ENCODE measurements at regions not wholly inside any gene's neighbourhood (a gene's known extent, or its start where the extent isn't known, plus 50 kb on each side); places are given as distances from the start of the nearest gene placed in this dataset.

GRCh38 chr5:111953351-111954127 is 196.5 kb upstream of the NREP start:
- no peak for DNase-seq
- intact Hi-C loops (cut with DNase I), result no loop called here

DNA sequence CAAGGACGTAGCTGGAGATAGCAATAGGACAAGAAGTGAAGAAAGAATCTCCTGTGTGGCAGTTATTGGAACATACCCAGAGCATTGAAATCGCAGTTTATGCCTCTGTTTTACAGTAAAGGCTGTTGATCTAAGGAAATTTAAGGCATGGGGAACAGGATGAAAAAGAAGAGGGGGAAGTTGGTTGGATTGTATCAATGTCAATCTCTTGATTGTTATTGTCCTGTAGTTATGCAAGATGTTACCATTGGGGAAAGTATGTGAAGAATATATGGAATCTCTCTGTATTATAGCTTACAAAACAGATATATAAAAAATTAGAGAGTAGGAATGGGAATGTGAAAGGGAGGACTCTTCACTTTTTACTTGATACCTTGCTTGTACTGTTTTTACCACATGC is 195.6 kb upstream of the NREP start:
- no peak for DNase-seq
- intact Hi-C loops (cut with DNase I), result no loop called here

DNA sequence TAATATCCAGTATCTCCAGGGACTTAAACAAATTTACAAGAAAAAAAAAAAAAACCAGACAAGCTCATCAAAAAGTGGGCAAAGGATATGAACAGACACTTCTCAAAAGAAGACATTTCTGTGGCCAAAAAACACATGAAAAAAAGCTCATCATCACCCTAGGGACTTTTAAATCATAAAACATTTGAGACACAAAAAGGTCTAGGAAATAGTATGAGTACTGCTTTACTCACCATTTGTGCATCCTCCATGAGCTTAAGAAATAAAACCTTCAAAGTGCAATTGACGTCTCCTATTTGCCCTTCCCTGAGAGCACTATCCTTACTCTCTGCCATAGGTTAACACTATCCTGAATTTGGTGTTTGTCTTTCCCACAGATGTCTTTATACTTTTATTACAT is 193.7 kb upstream of the NREP start:
- no peak for DNase-seq
- intact Hi-C loops (cut with DNase I), result no loop called here

GRCh38 chr5:111948092-111948841 is 191.3 kb upstream of the NREP start:
- intact Hi-C loops (cut with DNase I), result no loop called here
- no peak for DNase-seq

- intact Hi-C loops (cut with DNase I), result no loop called here
- no peak for DNase-seq
These were observed 189.6 kb upstream of the NREP start for GRCh38 chr5:111946556-111946955.

- intact Hi-C loops (cut with DNase I), result no loop called here
- DNase-seq, result no peak
These were observed 188.5 kb upstream of the NREP start for GRCh38 chr5:111945535-111945934.

GRCh38 chr5:111942661-111943401 is 185.8 kb upstream of the NREP start:
- intact Hi-C loops (cut with DNase I), result no loop called here
- no peak for DNase-seq

DNA sequence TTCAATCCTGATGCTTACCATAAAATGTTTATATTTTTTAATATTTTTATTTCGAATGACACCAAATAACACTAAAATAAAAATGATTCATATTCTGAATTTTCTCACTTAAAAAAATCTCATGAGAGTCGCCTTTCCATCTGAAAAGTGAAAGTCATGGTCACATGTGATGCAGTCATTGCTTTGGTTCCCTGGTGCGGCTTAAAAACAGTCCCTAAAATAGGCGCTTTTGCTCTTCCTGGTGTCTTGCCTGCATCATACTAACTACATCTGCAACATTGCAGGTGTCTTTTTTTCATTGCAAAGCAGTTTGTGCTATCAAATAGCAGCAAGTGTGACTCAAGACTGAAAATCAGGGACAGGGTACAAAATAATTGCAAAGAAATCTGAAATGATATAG is 185.2 kb upstream of the NREP start:
- no peak for DNase-seq
- intact Hi-C loops (cut with DNase I), result no loop called here

DNA sequence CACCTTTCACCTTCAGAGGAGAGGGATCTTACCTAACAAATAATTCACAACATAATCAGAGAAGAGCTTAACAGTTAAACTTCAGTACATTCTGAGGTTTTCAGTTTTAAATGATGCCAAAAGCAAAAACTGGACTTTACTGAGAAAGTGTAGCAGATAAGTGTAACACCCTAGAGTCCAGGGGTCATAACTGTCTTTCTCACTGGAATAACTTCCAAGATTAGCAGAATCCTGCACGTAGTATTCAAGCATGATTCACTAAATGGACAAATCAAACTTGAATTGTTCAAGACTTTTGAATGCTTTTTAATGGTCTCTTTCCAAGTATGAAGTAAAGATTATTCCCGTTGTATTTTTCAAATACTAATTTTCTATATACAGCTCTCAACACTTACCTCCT is 180.1 kb upstream of the NREP start:
- DNase-seq, result no peak
- intact Hi-C loops (cut with DNase I), result no loop called here

GRCh38 chr5:111935835-111936234 is 178.8 kb upstream of the NREP start:
- DNase-seq, result no peak
- intact Hi-C loops (cut with DNase I), result no loop called here

DNA sequence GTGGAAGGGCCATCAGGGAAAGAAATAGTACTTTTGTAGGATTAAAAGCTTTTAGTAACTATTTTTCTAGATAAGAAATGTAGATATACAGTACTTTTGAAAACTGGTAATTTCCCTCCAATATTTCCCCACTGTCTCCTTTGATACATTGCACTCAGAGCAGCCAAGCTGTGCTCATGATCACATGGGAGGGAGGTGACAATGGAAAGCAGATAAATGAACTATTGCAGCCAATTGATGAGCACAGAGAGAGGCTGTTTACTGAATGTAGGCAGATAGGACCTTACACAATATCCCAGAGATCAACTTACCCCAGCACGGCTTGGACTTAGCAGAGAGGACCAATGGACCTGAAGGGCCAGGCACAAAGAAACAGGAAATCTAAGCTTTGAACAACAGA is 178.0 kb upstream of the NREP start:
- intact Hi-C loops (cut with DNase I), result no loop called here
- no peak for DNase-seq

DNA sequence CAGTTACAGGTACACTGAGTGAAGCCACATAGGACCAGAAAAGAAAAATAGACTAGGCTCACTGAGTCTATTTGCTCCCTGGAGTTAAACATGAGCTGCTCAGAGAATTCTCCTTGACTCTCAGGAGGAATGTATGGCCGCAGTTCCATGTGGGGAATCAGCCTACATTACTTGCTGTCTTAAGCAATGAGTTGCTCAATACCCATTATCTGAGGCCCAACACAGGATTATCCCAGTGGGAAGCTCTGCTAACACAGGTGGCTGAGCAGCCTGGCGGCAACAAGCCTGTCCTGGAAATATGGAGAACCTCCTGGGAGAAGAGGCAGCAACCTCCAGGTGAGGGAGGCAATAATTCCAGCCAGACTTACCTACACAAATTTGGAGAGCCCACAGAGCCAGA is 177.5 kb upstream of the NREP start:
- intact Hi-C loops (cut with DNase I), result no loop called here
- no peak for DNase-seq

DNA sequence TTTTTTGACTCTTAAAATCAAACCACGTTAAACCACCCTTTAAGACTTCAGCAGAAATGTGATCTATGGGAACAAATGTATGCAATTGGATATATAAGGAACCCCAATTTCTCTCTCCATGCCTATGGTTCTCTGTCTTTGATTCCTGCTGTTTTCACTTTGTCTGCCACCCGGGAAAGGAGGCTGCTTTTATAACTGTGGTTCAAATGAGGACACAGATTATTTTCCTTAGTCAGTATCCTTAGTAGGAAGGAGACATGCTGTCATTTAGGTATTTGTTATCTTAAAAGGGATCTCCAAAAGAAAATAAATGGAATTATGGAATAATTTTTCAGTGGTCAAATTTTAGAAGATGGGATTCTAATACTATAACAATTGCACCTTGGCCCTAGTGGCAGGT is 176.1 kb upstream of the NREP start:
- intact Hi-C loops (cut with DNase I), result no loop called here
- DNase-seq, result no peak

GRCh38 chr5:111932628-111933027 is 175.6 kb upstream of the NREP start:
- intact Hi-C loops (cut with DNase I), result no loop called here
- DNase-seq, result peak in 1 of 42 donors; percentile 9

- intact Hi-C loops (cut with DNase I), result no loop called here
These were observed 175.2 kb upstream of the NREP start for GRCh38 chr5:111932199-111932598.

GRCh38 chr5:111931655-111932054 is 174.7 kb upstream of the NREP start:
- DNase-seq, result no peak
- intact Hi-C loops (cut with DNase I), result no loop called here

More at GRCh38 chr5:111932199-111932598, 175.2 kb upstream of the NREP start:
- no peak for DNase-seq

DNA sequence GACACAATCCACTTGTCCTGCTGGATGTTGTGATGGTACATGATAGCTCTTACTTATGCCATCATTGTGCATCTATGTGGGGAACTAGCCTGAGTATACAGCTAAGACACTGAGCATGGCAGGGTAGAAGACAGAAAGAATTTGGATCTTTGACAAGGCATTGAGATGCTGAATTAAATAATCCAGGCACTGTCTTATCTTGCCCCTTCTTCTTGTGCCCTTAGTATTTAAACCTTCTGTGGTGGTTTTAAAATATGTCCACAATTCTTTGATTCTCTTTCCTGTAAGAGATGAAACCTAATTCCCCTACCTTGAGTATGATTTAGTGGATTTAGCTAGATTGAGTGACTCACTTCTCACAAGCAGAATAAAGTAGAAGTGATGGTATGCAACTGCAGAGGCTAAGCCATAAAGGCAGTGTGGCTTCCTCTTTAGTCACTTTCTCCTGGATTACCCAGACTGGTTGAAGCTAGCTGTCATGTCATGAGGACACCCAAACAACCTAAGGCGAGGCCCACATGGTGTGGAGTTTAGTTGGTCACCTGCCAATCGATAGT is 174.0 kb upstream of the NREP start:
- DNase-seq, result no peak
- intact Hi-C loops (cut with DNase I), result no loop called here

DNA sequence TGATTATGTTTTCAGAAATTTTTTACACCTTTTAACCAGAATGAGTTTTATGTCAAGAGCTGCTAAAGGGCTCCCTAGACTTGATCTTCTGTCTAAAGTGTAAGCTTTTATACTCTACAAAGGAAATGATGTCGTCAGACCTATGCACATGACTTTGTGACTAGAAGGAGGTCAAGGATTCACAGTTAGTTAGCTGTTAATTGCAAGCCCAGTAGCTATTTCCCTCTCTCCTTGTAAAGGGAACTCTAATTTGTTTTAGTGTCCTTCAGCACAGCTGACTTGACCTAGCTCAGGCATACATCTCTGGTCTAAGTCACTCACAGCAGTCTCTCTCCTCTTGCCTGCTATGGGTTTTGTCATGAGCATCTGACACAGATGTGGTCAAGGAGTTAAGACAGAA is 173.5 kb upstream of the NREP start:
- no peak for DNase-seq
- intact Hi-C loops (cut with DNase I), result no loop called here

DNA sequence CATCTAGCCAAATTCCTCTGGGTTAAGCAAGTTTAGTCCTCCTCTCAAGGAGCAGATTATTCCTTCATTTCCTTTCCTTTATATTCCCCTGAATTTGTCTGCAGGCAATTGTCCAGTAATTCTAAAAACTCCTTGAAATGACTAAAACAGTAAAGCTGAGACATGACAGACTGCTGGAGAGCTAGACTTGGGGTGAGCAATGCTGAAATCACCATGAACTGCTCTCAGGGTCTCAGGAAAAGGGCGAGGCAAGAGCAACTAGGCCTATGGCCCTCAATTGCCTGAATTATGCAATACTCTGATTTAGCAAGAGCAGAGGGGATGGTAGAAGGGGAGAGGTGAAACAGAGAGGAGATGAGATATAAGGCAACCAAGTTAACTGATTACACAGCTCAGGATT is 172.9 kb upstream of the NREP start:
- intact Hi-C loops (cut with DNase I), result no loop called here
- no peak for DNase-seq

DNA sequence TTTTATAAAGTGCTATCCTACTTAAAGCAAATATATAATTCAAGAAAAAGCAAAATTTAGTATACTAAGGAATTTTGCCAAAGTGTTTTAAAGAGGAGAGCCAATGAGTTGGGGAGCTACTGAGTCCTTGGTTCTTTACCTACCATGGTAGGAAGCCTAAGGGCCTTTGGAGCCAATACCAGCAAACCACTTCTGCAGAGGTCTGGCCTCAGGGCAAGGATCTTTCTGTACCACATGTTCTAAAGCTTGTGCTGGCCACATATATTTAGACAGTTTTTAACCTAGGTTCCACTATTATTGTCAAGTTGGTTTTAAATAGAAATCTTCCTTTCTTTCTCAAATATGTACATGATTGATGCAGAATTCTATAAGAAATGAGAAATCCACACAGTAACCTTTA is 172.3 kb upstream of the NREP start:
- no peak for DNase-seq
- intact Hi-C loops (cut with DNase I), result no loop called here
